NCI-H748 (cell line): ENCODE measurements at regions not wholly inside any gene's neighbourhood (a gene's known extent, or its start where the extent isn't known, plus 50 kb on each side); places are given as distances from the start of the nearest gene placed in this dataset.
"Not testable (repeated sequence)": the region's sequence is repeated elsewhere in the genome, so short reads cannot be mapped to it uniquely, and the experiment has no call there.

ENCODE experiments used
- DNase-seq: peaks from one replicate; lab custom pipeline; 2025; ENCODE audit not compliant: unreplicated experiment; lab: John Stamatoyannopoulos, UW

DNA sequence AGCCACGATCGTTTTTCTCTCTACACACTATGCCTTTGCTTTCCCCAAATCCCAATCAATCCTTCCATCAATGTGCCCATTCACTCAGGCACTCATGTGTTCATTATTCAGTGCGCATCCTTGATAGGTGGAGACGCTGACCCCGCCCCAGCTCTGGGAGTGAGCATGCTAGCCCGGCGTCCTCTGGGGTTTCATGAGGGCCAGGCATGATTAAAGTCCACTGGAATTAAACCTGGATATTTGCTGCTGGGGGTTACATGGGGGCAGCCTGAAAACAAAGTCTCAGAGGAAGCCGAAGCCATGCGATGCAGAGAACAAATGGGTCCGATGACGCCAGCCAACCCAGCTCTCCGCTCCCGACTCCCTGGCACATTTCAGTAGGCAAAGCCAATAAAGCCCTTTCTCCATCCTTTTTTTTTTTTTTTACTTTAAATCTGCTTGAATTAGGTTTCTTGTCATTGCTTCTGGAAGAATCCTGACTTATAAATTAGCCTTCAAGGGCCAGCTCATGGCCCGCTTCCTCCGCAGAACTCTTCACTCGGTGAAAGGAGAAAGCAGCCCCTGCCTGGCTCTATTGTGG lies 316.4 kb upstream of the ID2 start:
- DNase-seq, result no peak

DNA sequence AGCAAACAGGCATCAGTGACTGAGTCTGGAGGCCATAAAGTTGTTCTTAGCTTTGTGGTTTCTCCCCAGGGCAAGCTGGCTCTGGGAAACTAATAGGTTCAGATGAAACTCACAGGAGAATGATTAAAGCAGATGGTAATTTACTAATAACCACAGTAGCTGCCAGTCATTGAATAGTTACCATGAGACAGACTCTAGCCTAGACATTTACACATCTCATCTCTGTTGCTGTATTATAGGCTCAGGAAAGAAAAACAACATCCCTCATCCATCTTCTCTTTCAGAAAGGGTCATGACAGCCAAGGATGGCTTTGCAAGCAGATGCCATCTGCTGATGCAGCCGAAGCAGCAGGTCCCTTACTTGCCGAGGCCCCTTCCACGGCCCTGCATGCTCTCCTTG lies 314.0 kb upstream of the ID2 start:
- no peak for DNase-seq

DNA sequence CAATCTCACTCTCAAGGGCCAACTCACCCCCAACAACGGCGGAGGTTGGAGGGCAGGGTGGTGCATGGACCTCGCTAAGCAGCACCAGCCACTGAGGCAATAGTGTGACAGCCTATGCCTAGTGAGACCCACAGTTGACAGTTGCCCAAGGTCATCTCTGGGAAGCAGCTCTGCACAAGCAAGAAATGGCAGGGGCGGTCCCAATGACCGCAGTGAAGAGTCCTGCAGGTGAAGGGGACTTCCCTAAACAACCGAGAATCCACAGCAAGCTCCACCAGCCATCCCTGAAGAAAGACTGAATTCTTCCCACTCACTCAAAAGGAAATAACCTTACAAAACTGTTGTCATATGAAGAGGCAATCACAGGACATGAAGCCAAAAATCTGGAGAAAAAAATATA lies 313.4 kb upstream of the ID2 start:
- no peak for DNase-seq

GRCh38 chr2:8369522-8369921 lies 312.3 kb upstream of the ID2 start:
- DNase-seq, result no peak

- DNase-seq, result no peak
These were observed 311.5 kb upstream of the ID2 start for GRCh38 chr2:8370258-8370802.

GRCh38 chr2:8371653-8372052 lies 310.2 kb upstream of the ID2 start:
- DNase-seq, result peak; percentile 36

- no peak for DNase-seq
These were observed 307.1 kb upstream of the ID2 start for GRCh38 chr2:8374782-8375181.

DNA sequence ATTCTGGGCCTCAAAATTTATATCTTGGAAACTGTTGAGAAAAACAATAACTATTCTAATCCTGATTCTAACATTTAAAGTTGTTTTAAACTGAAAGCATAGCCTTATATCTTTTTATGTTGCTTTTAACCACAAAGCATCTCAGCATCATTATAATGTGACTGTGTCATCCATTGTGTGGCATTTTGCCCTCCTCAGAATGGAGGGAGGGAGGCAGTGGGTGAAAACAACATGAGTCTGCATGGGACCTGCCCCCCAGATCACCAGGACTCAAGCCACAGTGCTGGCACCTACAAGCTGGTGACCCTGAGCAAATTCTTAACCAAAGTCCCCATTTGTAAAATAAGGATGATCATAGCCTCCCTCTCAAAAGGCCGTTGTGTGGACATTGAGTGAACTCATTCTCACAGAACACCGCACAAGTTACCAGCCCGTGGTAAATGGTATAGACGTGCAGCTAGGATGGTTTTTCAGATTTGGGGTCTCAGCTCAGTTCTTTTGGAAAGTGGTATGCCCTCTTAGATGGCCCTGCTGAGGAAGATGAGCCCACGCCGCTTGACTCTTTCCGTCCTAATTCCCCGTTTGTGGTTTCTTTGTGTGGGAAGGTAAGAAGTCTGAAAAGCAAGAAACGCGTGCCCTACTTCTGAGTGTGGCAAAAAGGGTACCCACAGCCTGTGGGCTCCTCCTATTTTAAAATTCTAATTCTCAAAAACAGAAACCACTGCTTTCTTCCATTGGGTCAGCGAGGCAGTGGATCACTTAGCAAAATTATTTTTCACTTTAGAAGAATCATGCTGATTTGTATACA lies 305.0 kb upstream of the ID2 start:
- no peak for DNase-seq

GRCh38 chr2:8378016-8378810 lies 303.6 kb upstream of the ID2 start:
- DNase-seq, result no peak

GRCh38 chr2:8379128-8379527 lies 302.7 kb upstream of the ID2 start:
- no peak for DNase-seq

DNA sequence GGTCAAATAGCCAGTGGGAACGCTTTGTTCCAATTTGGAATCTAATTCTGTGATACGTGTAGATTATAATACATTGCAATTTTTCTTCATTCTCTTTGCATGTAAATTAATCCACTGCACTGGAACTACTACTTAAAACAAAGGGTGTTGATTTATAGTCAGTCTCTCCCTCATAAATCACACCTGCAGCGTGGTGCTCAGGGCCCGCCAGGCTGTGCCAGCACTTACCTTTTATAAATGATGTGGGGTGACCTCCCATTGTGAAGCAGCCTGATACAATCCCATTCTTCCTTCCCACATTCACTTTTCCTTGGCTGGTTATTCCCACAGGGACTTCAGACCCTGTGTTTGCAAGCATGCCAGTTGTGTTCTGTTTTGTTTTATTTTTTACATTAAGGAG lies 302.3 kb upstream of the ID2 start:
- no peak for DNase-seq

- DNase-seq, result no peak
These were observed 301.8 kb upstream of the ID2 start for GRCh38 chr2:8380026-8380425.

- DNase-seq, result no peak
These were observed 301.3 kb upstream of the ID2 start for GRCh38 chr2:8380566-8380965.

DNA sequence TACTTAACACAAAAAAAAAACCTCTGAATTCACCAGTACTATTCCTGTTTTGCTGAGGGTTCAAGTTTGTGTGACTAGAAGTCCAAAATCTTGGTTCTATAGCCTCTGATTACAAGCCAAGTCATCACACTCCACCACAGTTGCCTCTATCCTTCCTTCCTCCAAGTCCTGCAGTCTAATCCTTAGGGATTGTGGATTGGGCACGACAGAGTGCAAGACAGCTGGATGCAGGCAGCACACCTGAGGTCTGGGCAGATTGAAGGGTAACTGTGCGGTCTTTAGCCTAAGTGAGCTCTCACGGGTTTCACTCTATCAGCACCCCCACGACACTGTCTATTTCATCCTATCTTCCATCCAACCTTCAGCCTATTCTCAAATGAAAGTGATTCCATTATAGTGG lies 299.4 kb upstream of the ID2 start:
- no peak for DNase-seq

DNA sequence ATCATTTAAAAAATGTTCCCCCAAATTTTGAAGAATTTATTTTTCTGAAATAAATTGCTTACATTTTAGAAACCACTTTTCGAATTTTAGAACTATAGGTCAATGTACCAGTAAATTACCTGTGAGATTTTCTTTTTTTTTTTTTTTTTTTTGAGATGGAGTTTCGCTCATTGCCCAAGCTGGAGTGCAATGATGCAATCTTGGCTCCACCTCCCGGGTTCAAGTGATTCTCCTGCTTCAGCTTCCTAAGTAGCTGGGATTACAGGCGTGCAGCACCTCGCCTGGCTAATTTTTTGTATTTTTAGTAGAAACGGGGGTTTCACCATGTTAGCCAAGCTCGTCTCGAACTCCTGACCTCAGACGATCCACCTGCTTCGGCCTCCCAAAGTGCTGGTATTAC lies 295.1 kb upstream of the ID2 start:
- not testable (repeated sequence) for DNase-seq

- DNase-seq, result no peak
These were observed 293.1 kb upstream of the ID2 start for GRCh38 chr2:8388781-8389180.

DNA sequence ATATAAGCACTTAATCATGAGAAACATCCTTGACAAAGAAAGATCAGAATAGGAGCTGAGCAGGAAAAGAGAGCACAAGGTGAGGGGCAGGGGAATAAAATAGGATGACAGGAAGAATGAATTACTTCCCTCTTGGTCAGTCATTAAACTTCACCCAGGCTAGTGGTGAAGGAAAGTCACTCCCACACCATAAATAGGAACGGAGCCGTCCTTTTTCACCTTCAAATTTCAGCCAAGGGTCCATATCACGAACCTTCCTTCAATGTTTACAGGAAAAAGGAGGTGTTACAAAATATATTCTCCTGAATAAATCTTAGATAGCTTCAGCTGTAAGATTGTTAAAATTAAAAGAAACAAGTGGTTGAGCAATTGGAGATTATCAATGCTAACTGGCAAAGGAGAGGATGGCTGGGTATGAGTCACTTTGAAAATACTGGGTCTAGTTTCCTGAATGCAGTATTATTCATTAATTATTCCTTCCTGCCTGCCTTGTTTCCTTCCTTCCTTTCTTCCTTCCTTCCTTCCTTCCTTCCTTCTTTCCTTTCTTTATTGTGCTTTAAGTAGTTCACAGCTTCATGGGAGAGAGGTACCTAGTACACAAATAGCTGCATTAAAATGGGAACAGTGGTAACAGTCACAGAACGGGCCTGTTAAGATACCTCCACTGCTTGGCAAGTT lies 292.3 kb upstream of the ID2 start:
- no peak for DNase-seq

GRCh38 chr2:8391126-8391525 lies 290.7 kb upstream of the ID2 start:
- no peak for DNase-seq

DNA sequence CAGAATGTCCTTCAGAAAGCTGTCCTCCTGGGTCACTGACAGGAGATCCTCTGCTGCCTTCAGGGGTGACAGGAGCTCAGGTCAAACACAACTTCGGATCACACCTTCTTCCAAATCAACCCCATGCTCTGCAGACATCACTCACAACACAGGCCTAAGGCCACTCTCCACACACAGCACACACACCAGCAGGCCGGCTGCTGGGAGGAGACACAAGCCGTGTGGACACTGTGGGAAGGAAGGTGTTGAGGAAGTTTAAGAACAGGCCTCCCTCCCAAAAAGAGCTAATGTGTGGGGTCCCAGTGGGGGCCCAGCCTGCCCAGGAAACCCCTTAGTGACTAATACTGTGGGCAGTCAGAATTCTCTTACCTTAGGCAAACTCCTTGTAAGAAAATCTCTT lies 290.3 kb upstream of the ID2 start:
- no peak for DNase-seq

DNA sequence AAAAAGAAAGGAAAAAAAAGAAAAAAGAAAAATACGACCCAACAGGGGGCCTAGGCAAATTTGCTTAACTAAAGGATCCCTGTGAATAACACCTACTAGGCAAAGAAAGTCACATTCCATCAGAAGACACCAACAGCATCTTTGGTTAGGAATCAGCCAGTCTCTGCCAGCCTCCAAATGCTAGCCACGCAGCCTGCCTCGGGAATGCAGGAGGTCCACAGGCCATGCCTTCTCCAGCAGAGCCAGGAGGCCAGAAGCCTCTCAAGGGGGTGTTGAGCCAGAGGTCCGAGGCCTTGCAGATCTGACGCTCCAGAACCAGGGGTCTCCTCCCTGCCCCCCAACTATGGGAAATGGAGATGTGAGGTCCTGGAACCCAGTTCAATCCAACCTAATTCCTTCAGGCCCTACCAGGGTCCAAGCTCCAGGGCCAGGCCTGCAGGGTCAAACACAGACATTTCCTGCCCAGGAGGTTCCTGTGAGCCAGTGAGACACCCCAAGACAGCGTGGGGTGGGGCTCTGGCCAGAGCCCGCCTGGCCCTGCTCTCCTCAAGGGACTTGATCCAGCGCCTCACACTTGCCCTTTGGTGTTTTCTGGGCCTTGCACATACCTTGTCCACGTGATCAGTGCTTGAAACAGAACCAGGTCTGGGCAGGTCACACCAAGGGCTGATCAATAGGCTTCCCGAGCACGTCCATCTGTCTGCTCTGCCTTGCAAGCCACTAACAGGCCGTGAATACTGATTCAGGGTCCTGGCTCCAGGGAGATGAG lies 289.6 kb upstream of the ID2 start:
- no peak for DNase-seq

GRCh38 chr2:8393506-8393905 lies 288.4 kb upstream of the ID2 start:
- DNase-seq, result no peak
